A549 (cell line): ENCODE measurements at regions not wholly inside any gene's neighbourhood (a gene's known extent, or its start where the extent isn't known, plus 50 kb on each side); places are given as distances from the start of the nearest gene placed in this dataset.

Experiments used
- ATAC-seq, 2 experiments: fragments of 200-7000 bp in 1 of 2; fragments of >200 bp in 1 of 2; cut with Nextera tagmentation in 1 of 2; cut with Tn5 transposase in 1 of 2; 3 replicates each; pipeline versions ENCODE4 v1.8.0 to v1.9.1; 2018 to 2020; ENCODE audit warnings: mild to moderate bottlenecking in 1 of 2, moderate library complexity in 1 of 2
- CTCF ChIA-PET: fragments of 300-600 bp; sonication (Branson Sonifier 250); formaldehyde crosslinking; extraction: SDS; loops from one replicate; lab custom pipeline; 2021; ENCODE audit warnings: antibody characterized with exemption, inconsistent platforms; lab: Yijun Ruan, JAX
- POLR2A ChIA-PET: fragments of 350-600 bp; formaldehyde crosslinking; extraction: SDS; loops from one replicate; lab custom pipeline; 2021; ENCODE audit warnings: antibody characterized with exemption, inconsistent platforms; lab: Yijun Ruan, JAX
- DNase-seq, 2 experiments: peaks; one replicate each; pipeline versions ENCODE4 v3.0.0 to v3.0.0-alpha.2; 2011 to 2016; ENCODE audit warnings: low read depth in 1 of 2, low spot score in 1 of 2
- FAIRE-seq: peaks from 2 replicates; lab custom pipeline; 2011; peaks lifted over from hg19 to GRCh38; lab: Jason Lieb, UNC
- H3K27ac ChIP-seq, 2 experiments: fragments of >200 bp; sonication (Bioruptor Twin); formaldehyde crosslinking; 3 replicates each; pipeline ENCODE4 v1.5.1; 2016 to 2017
- H3K4me1 ChIP-seq: fragments of >200 bp; sonication (Bioruptor Twin); formaldehyde crosslinking; 3 replicates; pipeline ENCODE4 v1.6.1; 2016
- H3K4me2 ChIP-seq: fragments of >200 bp; sonication (Bioruptor Twin); formaldehyde crosslinking; 3 replicates; pipeline ENCODE4 v1.6.1; 2016
- H3K4me3 ChIP-seq: fragments of >200 bp; sonication (Bioruptor Twin); formaldehyde crosslinking; 3 replicates; pipeline ENCODE4 v1.5.1; 2016
- H3K9me3 ChIP-seq: fragments of >200 bp; sonication (Bioruptor Twin); formaldehyde crosslinking; 3 replicates; pipeline ENCODE4 v1.6.1; 2016
- BHLHE40 ChIP-seq: IDR thresholded peaks from 2 replicates; pipeline ENCODE4 v1.6.1; 2012; ENCODE audit warnings: low read depth, low read length, inconsistent platforms
- CBX2 ChIP-seq: fragments of 200-600 bp; sonication (generic); IDR thresholded peaks from 2 replicates; pipeline ENCODE4 v1.6.1; 2016; ENCODE audit warnings: low read depth, mild to moderate bottlenecking, borderline replicate concordance
- CEBPB ChIP-seq, 2 experiments: fragments of >200 bp in 1 of 2; sonication (Bioruptor Twin) in 1 of 2; formaldehyde crosslinking in 1 of 2; IDR thresholded peaks; 2 replicates each; pipeline ENCODE4 v1.6.1; 2012 to 2016
- EHF ChIP-seq: fragments of 250-450 bp; sonication (Bioruptor Pico); IDR thresholded peaks from 2 replicates; pipeline ENCODE4 v1.5.0; 2020; ENCODE audit warnings: mild to moderate bottlenecking
- ESRRA ChIP-seq: fragments of 150-350 bp; IDR thresholded peaks from 2 replicates; pipeline ENCODE4 v1.6.1; 2014; ENCODE audit warnings: mild to moderate bottlenecking, low read length, borderline replicate concordance
- FOSB ChIP-seq: fragments of 250-450 bp; sonication (Bioruptor Pico); IDR thresholded peaks from 2 replicates; pipeline ENCODE4 v1.5.0; 2020; ENCODE audit warnings: mild to moderate bottlenecking, moderate library complexity
- FOSL2 ChIP-seq, 2 experiments: fragments of 450-650 bp in 1 of 2; fragments of >200 bp in 1 of 2; sonication (Bioruptor Twin) in 1 of 2; formaldehyde crosslinking; IDR thresholded peaks; 2 replicates each; pipeline versions ENCODE4 v1.5.0 to v1.6.1; 2016 to 2020; ENCODE audit warnings: mild to moderate bottlenecking in 1 of 2, moderate library complexity in 1 of 2
- HOXA7 ChIP-seq: fragments of 250-450 bp; sonication (Bioruptor Pico); IDR thresholded peaks from 2 replicates; pipeline ENCODE4 v1.5.0; 2020; ENCODE audit warnings: mild to moderate bottlenecking, moderate library complexity
- HOXB13 ChIP-seq: fragments of 250-450 bp; sonication (Bioruptor Pico); IDR thresholded peaks from 2 replicates; pipeline ENCODE4 v1.5.0; 2020; ENCODE audit warnings: low read depth, mild to moderate bottlenecking, moderate library complexity
- HOXB5 ChIP-seq: fragments of 250-450 bp; sonication (Bioruptor Pico); IDR thresholded peaks from 2 replicates; pipeline ENCODE4 v1.5.0; 2020; ENCODE audit warnings: mild to moderate bottlenecking, moderate library complexity
- MAZ ChIP-seq: fragments of 150-350 bp; IDR thresholded peaks from 2 replicates; pipeline ENCODE4 v1.6.1; 2014; ENCODE audit warnings: antibody characterized with exemption, low read depth, low read length, borderline replicate concordance
- MYC ChIP-seq: IDR thresholded peaks from 2 replicates; pipeline ENCODE4 v1.6.1; 2012; ENCODE audit warnings: mild to moderate bottlenecking, inconsistent platforms, low read length, improper control_type of control experiment, borderline replicate concordance
- POLR2A ChIP-seq: IDR thresholded peaks from 2 replicates; pipeline ENCODE4 v1.6.1; 2012; ENCODE audit warnings: mild to moderate bottlenecking, low read length
- RAD21 ChIP-seq, 2 experiments: fragments of >200 bp in 1 of 2; sonication (Bioruptor Twin) in 1 of 2; formaldehyde crosslinking in 1 of 2; IDR thresholded peaks in 1 of 2; conservative IDR thresholded peaks in 1 of 2; 2 replicates in 1 of 2; 3 replicates in 1 of 2; pipeline ENCODE4 v1.6.1; 2012 to 2018; ENCODE audit warnings: inconsistent platforms in 1 of 2
- RARB ChIP-seq: fragments of 250-450 bp; sonication (Bioruptor Pico); IDR thresholded peaks from 2 replicates; pipeline ENCODE4 v1.8.0; 2021; ENCODE audit warnings: mild to moderate bottlenecking, moderate library complexity
- RCOR1 ChIP-seq: fragments of 150-350 bp; IDR thresholded peaks from 2 replicates; pipeline ENCODE4 v1.6.1; 2014; ENCODE audit warnings: antibody characterized with exemption, low read length, low read depth
- REST ChIP-seq: fragments of 200-600 bp; sonication (generic); IDR thresholded peaks from 2 replicates; pipeline ENCODE4 v1.6.1; 2016; ENCODE audit warnings: antibody characterized with exemption, mild to moderate bottlenecking, moderate library complexity
- SREBF2 ChIP-seq: fragments of 450-650 bp; IDR thresholded peaks from 2 replicates; pipeline ENCODE4 v1.6.1; 2014; ENCODE audit warnings: mild to moderate bottlenecking, moderate library complexity
- USF2 ChIP-seq: fragments of 450-650 bp; IDR thresholded peaks from 2 replicates; pipeline ENCODE4 v1.6.1; 2014; ENCODE audit warnings: antibody characterized with exemption
- ZNF302 ChIP-seq: fragments of 250-450 bp; sonication (Bioruptor Pico); IDR thresholded peaks from 2 replicates; pipeline ENCODE4 v1.9.0; 2021; ENCODE audit warnings: inconsistent platforms, mild to moderate bottlenecking, moderate library complexity
- ZSCAN20 ChIP-seq: fragments of 250-450 bp; sonication (Bioruptor Pico); IDR thresholded peaks from 2 replicates; pipeline ENCODE4 v1.8.0; 2022; ENCODE audit warnings: mild to moderate bottlenecking, moderate library complexity
- WGBS: methylation state at CpG from one replicate; pipeline ENCODE4 v1.1.6; 2017; ENCODE audit errors: missing lambda C conversion rate; 5-methylcytosine and 5-hydroxymethylcytosine counted together

GRCh38 chr11:104286129-104286528 is 122.2 kb upstream of the PDGFD start:
- ChIA-PET POLR2A (no interaction called here), CTCF (no interaction called here)
- WGBS, result 13% methylated on average over 1 of the region's 1 CpG
- DNase-seq (no peak), FAIRE-seq (no peak), ATAC-seq (no peak)
- H3K4me1 ChIP-seq, result no peaks in the 10 kb centered on the region
- TF ChIP-seq HOXA7 (no peak), FOSB (no peak), CBX2 (no peak), REST (no peak), HOXB5 (no peak), SREBF2 (no peak), FOSL2 (IDR thresholded peaks at IDR 0.05) (no peak), FOSL2 (CRISPR knock-in tag; IDR thresholded peaks at IDR 0.05) (no peak), ZSCAN20 (CRISPR knock-in tag) (no peak), EHF (no peak), USF2 (no peak), MYC (no peak), RAD21 (conservative IDR thresholded peaks at IDR 0.05 in 1 of 2, IDR thresholded peaks at IDR 0.05 in 1 of 2) (no peak), MAZ (no peak), BHLHE40 (no peak), HOXB13 (CRISPR knock-in tag) (no peak)
- H3K27ac ChIP-seq, result no peak overlapping the region
- H3K4me2 ChIP-seq, result no peak overlapping the region
- no peaks in the 10 kb centered on the region for H3K9me3 ChIP-seq
- H3K4me3 ChIP-seq, result no peak overlapping the region

GRCh38 chr11:104279587-104279986 is 115.6 kb upstream of the PDGFD start:
- no peak for ATAC-seq
- CTCF ChIA-PET, result no interaction called here
- Histone ChIP-seq H3K4me3 (no peak overlapping the region), H3K4me1 (no peaks in the 10 kb centered on the region), H3K27ac (no peak overlapping the region), H3K9me3 (no peaks in the 10 kb centered on the region), H3K4me2 (no peak overlapping the region)
- POLR2A ChIA-PET, result no interaction called here
- TF ChIP-seq POLR2A, result no peak
- TF ChIP-seq ZNF302 (CRISPR knock-in tag), result no peak
- TF ChIP-seq RARB (CRISPR knock-in tag), result no peak
- FAIRE-seq, result no peak
- DNase-seq, result no peak

GRCh38 chr11:104275992-104276391 is 112.0 kb upstream of the PDGFD start:
- CTCF ChIA-PET, result no interaction called here
- FAIRE-seq, result no peak
- Histone ChIP-seq H3K4me3 (no peak overlapping the region), H3K9me3 (no peaks in the 10 kb centered on the region), H3K4me1 (no peaks in the 10 kb centered on the region), H3K4me2 (no peak overlapping the region), H3K27ac (no peak overlapping the region)
- TF ChIP-seq RCOR1 (no peak), CEBPB (IDR thresholded peaks at IDR 0.05) (peak; percentile 77 to 80), HOXB5 (no peak), ESRRA (no peak)
- 52% methylated on average over 2 of the region's 2 CpGs for WGBS
- DNase-seq, result peak in 1 of 2 experiments; percentile 43
- POLR2A ChIA-PET, result no interaction called here
- ATAC-seq, result no peak
